ENCODE measurements at regions not wholly inside any gene's neighbourhood (a gene's known extent, or its start where the extent isn't known, plus 50 kb on each side); places are given as distances from the start of the nearest gene placed in this dataset.
"Not testable (repeated sequence)": the region's sequence is repeated elsewhere in the genome, so short reads cannot be mapped to it uniquely, and the experiment has no call there.

GRCh38 chr1:83472066-83472465 is 526.9 kb downstream of the TTLL7 start:
- DNase-seq (ENCODE audit: low read depth) = not testable (repeated sequence)

DNA sequence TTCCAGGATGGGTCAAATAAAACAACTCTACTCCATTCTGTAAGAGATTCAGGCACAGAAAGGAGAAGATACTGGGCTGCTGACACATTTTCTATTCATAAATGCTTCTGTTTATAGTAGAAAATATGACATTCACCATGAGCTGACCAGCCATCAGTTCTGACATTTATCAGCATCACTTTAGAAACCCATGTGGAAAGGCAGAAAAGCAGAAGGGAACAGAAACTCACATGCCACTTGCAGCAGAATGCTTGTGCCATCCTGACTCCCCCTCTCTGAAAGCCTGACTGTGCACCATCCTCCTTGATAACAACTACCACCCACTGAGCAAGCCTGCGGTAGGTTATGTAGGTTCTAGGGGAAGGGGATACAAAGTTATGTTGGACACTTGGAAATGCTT is 527.7 kb downstream of the TTLL7 start:
- not testable (repeated sequence) for DNase-seq (ENCODE audit: low read depth)

- not testable (repeated sequence) for DNase-seq (ENCODE audit: low read depth)
Observed at GRCh38 chr1:83468336-83468735, 530.6 kb downstream of the TTLL7 start.

- not testable (repeated sequence) for DNase-seq (ENCODE audit: low read depth)
Observed at GRCh38 chr1:83457735-83458248, 541.1 kb downstream of the TTLL7 start.

- DNase-seq (ENCODE audit: low read depth) = not testable (repeated sequence)
Observed at GRCh38 chr1:83457281-83457680, 541.7 kb downstream of the TTLL7 start.

DNA sequence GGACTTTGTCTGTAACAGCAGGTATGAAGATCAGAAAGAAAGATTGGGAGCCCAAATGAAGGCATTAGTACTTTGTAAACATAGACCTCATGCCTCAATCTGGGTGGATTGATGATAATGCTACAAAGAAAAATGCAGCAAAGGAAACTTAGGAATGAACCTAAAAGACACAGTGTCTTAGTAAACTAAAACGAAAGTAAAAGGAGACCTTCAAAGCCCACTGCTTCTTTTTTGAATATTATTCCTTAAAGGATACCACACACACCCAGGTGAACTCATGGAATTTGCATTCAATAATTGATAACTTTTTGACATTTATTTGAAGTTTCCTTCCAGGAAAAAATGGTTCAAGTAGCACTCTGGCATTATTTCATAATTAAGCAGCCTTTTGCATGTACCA is 543.2 kb downstream of the TTLL7 start:
- not testable (repeated sequence) for DNase-seq (ENCODE audit: low read depth)

- DNase-seq (ENCODE audit: low read depth) = not testable (repeated sequence)
Observed at GRCh38 chr1:83445873-83446272, 553.1 kb downstream of the TTLL7 start.

DNA sequence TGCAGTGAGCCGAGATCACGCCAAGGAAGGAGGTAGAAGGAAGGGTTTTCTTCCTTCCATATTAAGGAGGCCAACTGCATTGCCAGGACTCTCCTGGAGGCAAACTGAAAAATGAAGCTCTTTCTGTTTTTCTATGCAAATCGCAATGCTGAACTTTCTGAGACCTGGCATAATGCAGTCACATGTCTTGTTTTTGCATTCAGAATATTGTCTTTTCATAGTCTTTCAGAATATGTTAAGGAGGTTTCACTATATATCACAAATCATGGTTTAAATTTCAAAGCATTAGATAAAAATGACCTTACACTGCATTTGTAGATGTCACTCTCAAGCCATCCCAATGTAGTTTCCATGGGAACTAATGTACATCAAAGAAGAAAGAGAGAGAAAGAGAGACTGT is 556.5 kb downstream of the TTLL7 start:
- not testable (repeated sequence) for DNase-seq (ENCODE audit: low read depth)

GRCh38 chr1:83440586-83440985 is 558.3 kb downstream of the TTLL7 start:
- DNase-seq (ENCODE audit: low read depth) = peak; percentile 4

DNA sequence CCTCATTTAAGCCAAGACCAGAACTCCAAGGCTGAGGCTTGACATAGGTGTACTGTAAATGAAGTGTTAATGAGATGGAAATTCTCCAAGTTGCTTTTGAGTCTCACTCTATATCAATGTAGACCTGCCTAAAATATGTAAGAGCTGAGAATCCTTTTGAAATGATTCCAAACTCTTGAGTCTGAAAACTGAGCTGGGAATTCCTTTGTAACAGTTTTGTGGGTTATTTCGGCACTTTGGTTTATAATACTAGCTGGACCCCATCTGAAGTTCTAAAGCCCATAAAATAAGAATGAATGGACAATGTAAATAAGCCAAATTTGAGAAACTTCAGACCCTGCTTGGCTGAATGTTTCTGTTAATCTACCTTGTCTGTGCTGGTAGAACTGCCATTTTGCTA is 558.9 kb downstream of the TTLL7 start:
- not testable (repeated sequence) for DNase-seq (ENCODE audit: low read depth)

DNA sequence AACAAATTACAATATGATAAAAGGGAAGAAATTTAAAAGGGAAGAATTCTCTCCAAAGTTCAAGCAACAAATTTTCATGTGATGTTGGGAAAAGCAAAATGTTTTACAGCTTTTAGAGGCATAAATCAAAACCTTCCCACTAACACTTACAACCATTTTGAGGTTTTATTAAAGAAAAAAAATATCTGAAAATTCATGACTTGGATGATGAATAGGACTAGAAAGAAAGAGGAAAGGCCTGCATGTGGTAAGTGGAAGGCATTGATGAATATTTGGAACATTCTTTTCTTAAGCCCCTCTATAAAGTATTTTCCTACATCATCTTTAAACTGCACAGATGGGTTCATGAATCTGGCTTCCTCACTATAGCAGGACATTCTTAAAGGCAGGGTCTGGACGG is 560.6 kb downstream of the TTLL7 start:
- DNase-seq (ENCODE audit: low read depth) = not testable (repeated sequence)

- DNase-seq (ENCODE audit: low read depth) = not testable (repeated sequence)
Observed at GRCh38 chr1:83435336-83435735, 563.6 kb downstream of the TTLL7 start.

GRCh38 chr1:83427566-83427965 is 571.4 kb downstream of the TTLL7 start:
- DNase-seq (ENCODE audit: low read depth) = not testable (repeated sequence)

DNA sequence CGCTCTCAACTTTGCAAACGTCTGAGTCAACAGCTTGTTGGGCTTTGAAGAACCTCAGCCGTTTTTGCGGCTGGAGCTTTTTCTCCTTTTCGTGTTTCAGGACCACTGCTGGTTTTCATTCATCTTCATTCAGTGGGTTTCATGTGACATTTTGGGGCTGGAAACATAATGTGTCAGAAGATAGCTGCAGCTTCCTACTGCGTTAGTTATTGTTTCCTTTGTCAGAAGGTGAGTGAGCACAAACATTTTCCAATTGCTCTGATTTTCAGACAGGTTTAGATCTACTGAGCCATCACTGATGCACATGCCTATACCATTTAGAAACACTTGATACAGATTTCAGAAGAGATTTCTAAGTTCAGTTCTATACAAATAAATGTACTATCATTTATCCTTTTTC is 575.5 kb downstream of the TTLL7 start:
- not testable (repeated sequence) for DNase-seq (ENCODE audit: low read depth)

DNA sequence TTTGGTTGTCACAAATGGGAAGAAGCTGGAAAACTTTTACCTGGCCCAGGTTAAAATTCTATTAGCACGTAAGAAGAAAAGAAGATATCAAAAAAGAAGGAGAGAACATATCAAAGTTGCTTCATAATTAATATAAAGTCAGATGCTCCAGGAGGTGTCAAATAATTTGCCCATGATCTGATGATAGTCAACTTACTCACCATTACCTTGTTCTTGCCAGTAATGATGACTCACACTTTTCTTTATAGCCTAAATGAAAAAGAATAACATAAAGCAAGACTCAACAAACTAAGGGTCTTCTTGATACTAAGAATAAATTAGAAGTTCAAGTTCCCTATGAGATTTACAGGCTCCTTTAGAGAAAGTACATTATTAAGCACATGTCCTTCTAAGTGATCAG is 580.4 kb downstream of the TTLL7 start:
- no peak for DNase-seq (ENCODE audit: low read depth)

DNA sequence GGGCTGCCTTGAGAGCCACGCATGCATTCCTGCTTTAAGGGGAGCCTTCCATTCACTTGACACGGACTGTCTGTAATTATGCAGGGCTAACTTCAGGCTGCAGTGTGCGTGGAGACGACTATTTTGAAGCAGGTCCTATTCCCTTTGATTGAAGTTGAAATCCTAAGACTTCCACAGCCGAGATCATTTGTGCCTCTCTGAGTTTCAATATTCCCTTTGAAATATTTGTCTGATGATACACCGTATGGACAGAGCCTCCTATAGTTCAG is 585.2 kb downstream of the TTLL7 start:
- not testable (repeated sequence) for DNase-seq (ENCODE audit: low read depth)

DNA sequence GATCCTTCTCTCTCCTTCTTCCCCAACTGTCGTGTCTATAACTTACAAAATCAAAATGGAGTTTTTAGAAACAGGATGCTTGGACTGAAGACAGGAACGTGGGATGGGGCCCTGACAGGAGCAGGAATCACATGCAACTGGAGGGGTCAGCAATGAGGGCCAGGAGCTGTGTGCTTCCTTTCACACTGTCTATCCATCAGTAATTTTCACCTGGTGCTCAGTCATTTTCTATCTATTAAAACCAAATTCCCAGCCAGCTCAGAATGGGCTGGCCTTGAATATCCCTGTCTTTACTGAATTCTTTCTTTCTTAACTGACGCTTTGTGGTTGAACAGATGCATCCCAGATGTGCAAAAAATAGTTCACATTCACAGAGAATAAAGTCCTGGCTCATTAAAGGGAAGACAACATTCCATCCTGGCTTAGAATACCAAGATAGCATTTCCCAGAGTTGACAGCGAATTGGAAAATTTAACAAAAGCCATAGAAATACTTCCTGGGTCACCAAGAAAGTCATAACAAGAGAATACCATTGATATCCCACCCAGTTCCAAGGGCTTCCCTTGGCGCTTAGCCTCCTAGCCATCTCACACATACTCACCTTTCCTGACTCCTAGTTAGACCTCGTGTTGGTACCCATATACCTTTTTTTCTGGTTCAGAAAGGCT is 588.1 kb downstream of the TTLL7 start:
- not testable (repeated sequence) for DNase-seq (ENCODE audit: low read depth)

- DNase-seq (ENCODE audit: low read depth) = not testable (repeated sequence)
Observed at GRCh38 chr1:83406693-83407371, 592.1 kb downstream of the TTLL7 start.

- DNase-seq (ENCODE audit: low read depth) = not testable (repeated sequence)
Observed at GRCh38 chr1:83405789-83406188, 593.1 kb downstream of the TTLL7 start.

GRCh38 chr1:83403500-83403899 is 595.4 kb downstream of the TTLL7 start:
- not testable (repeated sequence) for DNase-seq (ENCODE audit: low read depth)

GRCh38 chr1:83401146-83401545 is 597.8 kb downstream of the TTLL7 start:
- not testable (repeated sequence) for DNase-seq (ENCODE audit: low read depth)

DNA sequence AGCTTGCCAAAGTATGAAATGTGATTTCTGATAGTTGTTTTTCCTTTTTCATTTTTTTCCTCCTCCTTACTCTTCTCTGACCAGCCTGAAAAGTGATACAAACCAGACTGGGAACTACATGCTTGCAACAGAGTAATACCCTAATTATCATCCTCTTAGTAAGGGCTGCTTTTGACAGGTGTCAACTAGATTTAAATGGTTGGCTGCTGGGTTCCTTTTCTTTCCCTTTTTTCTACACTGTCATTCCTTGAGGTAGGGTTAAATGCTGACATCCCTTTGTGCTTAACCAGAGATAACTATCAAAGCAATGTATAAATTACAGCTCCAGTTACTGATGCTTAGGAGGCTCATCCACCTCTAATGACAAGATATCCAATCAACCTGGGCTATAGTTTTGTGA is 598.8 kb downstream of the TTLL7 start:
- DNase-seq (ENCODE audit: low read depth) = not testable (repeated sequence)

- DNase-seq (ENCODE audit: low read depth) = not testable (repeated sequence)
Observed at GRCh38 chr1:83398125-83398524, 600.8 kb downstream of the TTLL7 start.

DNA sequence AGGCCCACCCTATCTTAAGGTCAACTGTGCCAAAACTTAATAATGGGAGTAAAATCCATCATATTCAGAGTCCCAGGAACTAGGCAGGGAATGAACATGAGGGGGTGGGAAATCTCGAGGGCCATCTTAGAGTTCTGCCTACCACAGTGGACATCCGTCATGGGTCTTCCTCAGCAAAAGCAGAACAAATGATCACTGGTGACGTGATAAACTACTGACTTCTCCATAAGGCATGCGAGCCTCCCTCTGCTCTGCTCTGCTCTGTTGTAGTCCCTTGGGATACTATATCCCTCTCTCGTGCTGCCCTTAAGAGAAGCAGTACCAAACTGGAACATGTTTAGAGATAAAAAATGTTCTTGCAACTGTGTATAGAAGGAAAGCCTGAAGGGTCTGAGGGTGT is 603.8 kb downstream of the TTLL7 start:
- DNase-seq (ENCODE audit: low read depth) = not testable (repeated sequence)

Measured in fibroblast of the conjunctiva (primary cell).